Suprapubic skin (tissue), 4 donors: ENCODE measurements at regions not wholly inside any gene's neighbourhood (a gene's known extent, or its start where the extent isn't known, plus 50 kb on each side); places are given as distances from the start of the nearest gene placed in this dataset.

Source experiments
- DNase-seq, 2 donors: peaks; one replicate each; pipeline ENCODE4 v3.0.0-alpha.2; 2019; ENCODE audit warnings: low spot score in 2 of 2
- H3K27ac ChIP-seq: fragments of 200-600 bp; sonication (generic); one replicate; pipeline ENCODE4 v1.5.1; 2019
- H3K27me3 ChIP-seq: fragments of 200-600 bp; sonication (generic); one replicate; pipeline ENCODE4 v1.5.1; 2019
- H3K36me3 ChIP-seq: fragments of 200-600 bp; sonication (generic); one replicate; pipeline ENCODE4 v1.5.1; 2019
- H3K4me1 ChIP-seq: fragments of 200-600 bp; sonication (generic); one replicate; pipeline ENCODE4 v1.5.1; 2019
- H3K4me3 ChIP-seq: fragments of 200-600 bp; sonication (generic); one replicate; pipeline ENCODE4 v1.5.1; 2019; ENCODE audit warnings: mild to moderate bottlenecking
- H3K9me3 ChIP-seq: fragments of 200-600 bp; sonication (generic); one replicate; pipeline ENCODE4 v1.5.1; 2019
- EP300 ChIP-seq: sonication (generic); formaldehyde crosslinking; IDR thresholded peaks from one replicate; pipeline ENCODE4 v1.6.1; 2017; ENCODE audit warnings: antibody characterized with exemption
- POLR2A ChIP-seq, 2 donors: fragments of 450-650 bp; IDR thresholded peaks; one replicate each; pipeline ENCODE4 v1.6.1; 2017; ENCODE audit warnings: antibody characterized with exemption in 2 of 2, mild to moderate bottlenecking in 2 of 2, moderate library complexity in 2 of 2
- POLR2AphosphoS5 ChIP-seq, 3 donors: sonication (generic); formaldehyde crosslinking; IDR thresholded peaks; one replicate each; pipeline ENCODE4 v1.6.1; 2017; ENCODE audit warnings: antibody characterized with exemption in 3 of 3
- WGBS: methylation state at CpG from one replicate; pipeline ENCODE4 v1.1.5; 2018; 5-methylcytosine and 5-hydroxymethylcytosine counted together
- TF ChIP-seq, protein P1 (sequence below), 2 donors: fragments of 200-600 bp in 1 of 2; fragments of 450-650 bp in 1 of 2; sonication (generic) in 1 of 2; IDR thresholded peaks; one replicate each; pipeline ENCODE4 v1.5.1; 2016 to 2019; ENCODE audit warnings: antibody characterized with exemption in 2 of 2, mild to moderate bottlenecking in 1 of 2, moderate library complexity in 1 of 2

DNA sequence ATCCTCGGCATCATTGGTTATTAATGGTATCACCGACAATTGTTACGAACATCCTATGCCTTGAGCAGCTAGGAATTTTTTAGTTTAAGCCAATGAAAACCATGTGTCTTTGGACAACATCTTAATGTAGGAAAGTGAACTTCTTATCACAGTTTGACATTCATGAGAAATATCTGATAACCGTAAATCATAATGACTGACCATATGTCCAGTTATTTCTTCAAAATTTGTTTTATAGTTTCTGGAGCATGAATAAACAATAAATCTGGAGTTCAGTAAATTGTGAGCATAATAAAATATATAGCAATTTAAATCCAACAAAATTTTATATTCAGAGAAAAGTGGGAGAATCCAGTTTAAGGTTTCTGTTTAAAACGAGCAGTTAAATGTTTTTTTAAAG is 970.1 kb upstream of the ADGRB3 start:
- no peaks in the 10 kb centered on the region for H3K36me3 ChIP-seq
- no peak overlapping the region for H3K4me3 ChIP-seq
- no peaks in the 10 kb centered on the region for H3K27me3 ChIP-seq
- no peak for DNase-seq
- 78% methylated on average over 5 of the region's 5 CpGs for WGBS
- H3K27ac ChIP-seq: no peak overlapping the region
- H3K9me3 ChIP-seq: peaks cover 3% of the 10 kb centered on the region
- H3K4me1 ChIP-seq: no peaks in the 10 kb centered on the region
- TF ChIP-seq POLR2AphosphoS5 (IDR thresholded peaks at IDR 0.05) (no peak), POLR2A (IDR thresholded peaks at IDR 0.05) (no peak), EP300 (no peak)
- TF ChIP-seq, protein P1, sequence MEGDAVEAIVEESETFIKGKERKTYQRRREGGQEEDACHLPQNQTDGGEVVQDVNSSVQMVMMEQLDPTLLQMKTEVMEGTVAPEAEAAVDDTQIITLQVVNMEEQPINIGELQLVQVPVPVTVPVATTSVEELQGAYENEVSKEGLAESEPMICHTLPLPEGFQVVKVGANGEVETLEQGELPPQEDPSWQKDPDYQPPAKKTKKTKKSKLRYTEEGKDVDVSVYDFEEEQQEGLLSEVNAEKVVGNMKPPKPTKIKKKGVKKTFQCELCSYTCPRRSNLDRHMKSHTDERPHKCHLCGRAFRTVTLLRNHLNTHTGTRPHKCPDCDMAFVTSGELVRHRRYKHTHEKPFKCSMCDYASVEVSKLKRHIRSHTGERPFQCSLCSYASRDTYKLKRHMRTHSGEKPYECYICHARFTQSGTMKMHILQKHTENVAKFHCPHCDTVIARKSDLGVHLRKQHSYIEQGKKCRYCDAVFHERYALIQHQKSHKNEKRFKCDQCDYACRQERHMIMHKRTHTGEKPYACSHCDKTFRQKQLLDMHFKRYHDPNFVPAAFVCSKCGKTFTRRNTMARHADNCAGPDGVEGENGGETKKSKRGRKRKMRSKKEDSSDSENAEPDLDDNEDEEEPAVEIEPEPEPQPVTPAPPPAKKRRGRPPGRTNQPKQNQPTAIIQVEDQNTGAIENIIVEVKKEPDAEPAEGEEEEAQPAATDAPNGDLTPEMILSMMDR (IDR thresholded peaks at IDR 0.05): no peak

DNA sequence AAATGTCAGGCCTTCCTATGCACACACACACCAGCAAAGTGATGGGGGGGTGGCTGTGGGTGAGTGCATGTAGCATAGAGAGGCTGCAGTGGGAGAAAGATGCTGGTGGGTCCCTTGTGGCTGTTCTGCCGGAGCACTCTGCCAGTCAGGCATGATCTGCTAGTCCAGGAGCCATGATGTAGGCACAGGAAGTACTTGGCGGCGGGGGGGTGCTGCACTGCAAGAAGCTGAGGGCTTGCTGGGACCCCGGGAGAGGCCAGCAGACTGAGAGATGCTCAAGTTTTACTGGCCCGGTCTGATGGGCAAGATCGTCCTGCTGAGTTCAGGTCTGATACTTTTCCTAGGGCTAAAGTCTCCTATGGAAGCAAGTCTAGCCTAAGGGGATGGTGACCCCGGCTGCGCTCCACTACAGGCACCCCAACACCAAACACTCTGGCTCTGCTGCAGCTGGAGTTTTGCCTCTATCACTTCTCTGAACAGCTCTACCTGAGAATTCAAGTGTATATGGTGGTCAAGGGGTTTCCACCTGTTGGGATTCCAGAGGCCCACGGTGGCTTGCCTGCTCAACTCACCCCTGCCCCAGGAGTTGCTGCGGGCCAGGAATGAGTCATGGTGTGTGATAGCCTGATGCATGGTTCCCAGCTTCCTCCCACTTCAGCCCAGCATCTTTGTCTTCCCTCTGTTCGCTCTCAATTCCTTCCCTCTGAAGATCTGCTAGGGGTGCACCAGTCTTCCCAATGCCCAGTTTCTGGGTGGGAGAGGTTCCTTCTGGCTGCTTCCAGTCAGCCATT is 971.8 kb upstream of the ADGRB3 start:
- Histone ChIP-seq H3K4me1 (no peaks in the 10 kb centered on the region), H3K36me3 (no peaks in the 10 kb centered on the region), H3K27ac (no peak overlapping the region), H3K4me3 (no peak overlapping the region), H3K9me3 (peaks cover 3% of the 10 kb centered on the region), H3K27me3 (no peaks in the 10 kb centered on the region)
- WGBS: 95% methylated on average over 11 of the region's 11 CpGs
- TF ChIP-seq EP300 (no peak), POLR2AphosphoS5 (IDR thresholded peaks at IDR 0.05) (no peak), POLR2A (IDR thresholded peaks at IDR 0.05) (no peak)
- TF ChIP-seq, protein P1 (IDR thresholded peaks at IDR 0.05): no peak
- DNase-seq: peak in 1 of 2 donors; percentile 75

DNA sequence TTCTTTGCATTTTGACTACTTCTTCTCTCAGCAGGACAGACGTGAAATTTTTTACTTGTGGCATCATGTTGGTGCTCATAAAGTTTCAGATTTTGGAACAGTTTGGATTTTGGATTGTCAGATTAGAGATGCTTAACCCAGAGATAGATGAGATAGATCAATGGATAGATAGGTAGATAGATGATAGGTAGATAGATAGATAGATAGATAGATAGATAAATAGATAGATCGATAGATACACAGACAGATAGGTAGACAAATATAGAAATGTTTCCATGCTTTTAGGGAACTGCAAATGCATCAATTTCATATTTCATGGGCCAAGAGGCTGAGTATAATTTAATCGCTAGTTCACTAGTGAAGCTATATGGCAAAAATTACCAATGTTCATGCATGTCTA is 981.5 kb upstream of the ADGRB3 start:
- Histone ChIP-seq H3K27ac (no peak overlapping the region), H3K4me3 (no peak overlapping the region), H3K4me1 (no peaks in the 10 kb centered on the region), H3K36me3 (no peaks in the 10 kb centered on the region), H3K9me3 (no peaks in the 10 kb centered on the region), H3K27me3 (no peaks in the 10 kb centered on the region)
- TF ChIP-seq, protein P1 (IDR thresholded peaks at IDR 0.05): no peak
- no peak for TF ChIP-seq POLR2AphosphoS5 (IDR thresholded peaks at IDR 0.05)
- TF ChIP-seq EP300: no peak
- TF ChIP-seq POLR2A (IDR thresholded peaks at IDR 0.05): no peak
- no peak for DNase-seq
- 84% methylated on average over 3 of the region's 3 CpGs for WGBS

DNA sequence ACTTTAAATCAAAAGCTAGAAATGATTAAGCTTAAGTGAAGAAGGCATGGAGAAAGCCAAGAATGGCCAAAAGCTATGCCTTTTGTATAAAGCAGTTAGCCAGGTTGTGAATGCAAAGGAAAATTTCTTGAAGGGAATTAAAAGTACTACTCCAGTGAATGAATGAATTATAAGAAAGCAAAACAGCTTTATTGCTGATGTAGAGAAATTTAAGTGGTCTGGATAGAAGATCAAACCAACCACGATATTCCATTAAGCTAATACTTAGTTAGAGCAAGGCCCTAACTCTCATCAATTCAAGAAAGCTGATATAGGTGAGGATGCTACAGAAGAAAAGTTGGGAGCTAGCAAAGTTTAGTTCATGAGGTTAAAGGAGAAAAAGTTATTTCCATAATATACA is 988.5 kb upstream of the ADGRB3 start:
- no peaks in the 10 kb centered on the region for H3K4me1 ChIP-seq
- TF ChIP-seq, protein P1 (IDR thresholded peaks at IDR 0.05): no peak
- no peak for TF ChIP-seq EP300
- H3K4me3 ChIP-seq: no peak overlapping the region
- DNase-seq: no peak
- no peaks in the 10 kb centered on the region for H3K9me3 ChIP-seq
- no peaks in the 10 kb centered on the region for H3K36me3 ChIP-seq
- H3K27me3 ChIP-seq: no peaks in the 10 kb centered on the region
- H3K27ac ChIP-seq: no peak overlapping the region
- WGBS: 80% methylated on average over 1 of the region's 1 CpG

DNA sequence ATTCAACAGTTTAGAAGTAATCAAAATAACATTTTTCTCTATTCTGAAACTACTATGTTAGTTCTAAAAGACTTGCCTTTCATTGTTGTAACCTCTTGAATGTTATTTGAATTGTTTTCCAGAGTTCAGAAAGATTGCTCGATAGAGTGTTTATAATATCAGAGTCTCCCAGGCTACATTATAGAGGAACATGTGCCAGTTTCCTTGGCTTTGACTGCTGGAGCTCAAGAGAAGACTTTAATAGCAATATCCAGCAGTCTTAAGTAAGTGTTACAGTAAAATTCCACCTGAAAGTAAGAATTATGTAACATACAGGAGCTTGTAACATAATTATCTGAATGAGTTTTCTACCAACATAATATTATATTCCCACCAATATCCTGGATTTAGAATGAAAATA is 991.8 kb upstream of the ADGRB3 start:
- no peaks in the 10 kb centered on the region for H3K36me3 ChIP-seq
- no peak overlapping the region for H3K4me3 ChIP-seq
- DNase-seq: no peak
- no peak overlapping the region for H3K27ac ChIP-seq
- TF ChIP-seq POLR2A (IDR thresholded peaks at IDR 0.05): no peak
- TF ChIP-seq, protein P1 (IDR thresholded peaks at IDR 0.05): no peak
- no peak for TF ChIP-seq POLR2AphosphoS5 (IDR thresholded peaks at IDR 0.05)
- no peak for TF ChIP-seq EP300
- no peaks in the 10 kb centered on the region for H3K4me1 ChIP-seq
- 75% methylated on average over 1 of the region's 1 CpG for WGBS
- no peaks in the 10 kb centered on the region for H3K27me3 ChIP-seq
- no peaks in the 10 kb centered on the region for H3K9me3 ChIP-seq
